ENCODE measurements at regions not wholly inside any gene's neighbourhood (a gene's known extent, or its start where the extent isn't known, plus 50 kb on each side); places are given as distances from the start of the nearest gene placed in this dataset.

GRCh38 chr12:22740656-22741355 is 115.8 kb downstream of the ETNK1 start:
- no peak overlapping the region for H3K27ac ChIP-seq (ENCODE audit: insufficient read depth, low read length)
- dilution Hi-C loops (cut with HindIII; ENCODE audit: low sequenced_read_pairs, unreplicated experiment): no loop called here
- WGBS, 2 experiments (ENCODE audit: extremely low coverage in 2 of 2, insufficient read length in 1 of 2): no CpG with 5 or more reads among the region's 4 CpGs
- H3K56ac ChIP-seq (ENCODE audit: extremely low read depth, insufficient read depth, low read length): no peak overlapping the region
- no peaks in the 10 kb centered on the region for H3K9me3 ChIP-seq (ENCODE audit: control insufficient read depth, insufficient read depth, low read length)
- H3K4me1 ChIP-seq (ENCODE audit: control insufficient read depth, insufficient read depth, low read length): no peaks in the 10 kb centered on the region
- in situ Hi-C loops (cut with MboI; ENCODE audit: low sequenced_read_pairs): no loop called here
- no peak overlapping the region for H3K18ac ChIP-seq (ENCODE audit: low read depth, low read length)
- no peak overlapping the region for H4K8ac ChIP-seq (ENCODE audit: low read depth in 2 of 2, low read length in 2 of 2)
- no peaks in the 10 kb centered on the region for H3K79me1 ChIP-seq (ENCODE audit: low read depth in 1 of 2, low read length in 2 of 2)
- H4K5ac ChIP-seq (ENCODE audit: low read depth, low read length): no peak overlapping the region
- H3K9me1 ChIP-seq (ENCODE audit: insufficient read depth, low read length): no peaks in the 10 kb centered on the region
- no peak overlapping the region for H2AK9ac ChIP-seq (replicated peaks; ENCODE audit: low read depth, low read length, poor library complexity)
- intact Hi-C loops (cut with micrococcal nuclease): no loop called here
- H3K23ac ChIP-seq (ENCODE audit: low read depth, low read length): no peak overlapping the region
- no peaks in the 10 kb centered on the region for H4K20me1 ChIP-seq (ENCODE audit: insufficient read depth, low read length)
- no peak overlapping the region for H3K4me2 ChIP-seq (ENCODE audit: low read depth, low read length)
- no peak overlapping the region for H3K4me3 ChIP-seq (ENCODE audit: insufficient read depth, low read depth, low read length)
- no peaks in the 10 kb centered on the region for H3K27me3 ChIP-seq (ENCODE audit: control insufficient read depth, insufficient read depth, low read length)
- no peak overlapping the region for H3K4ac ChIP-seq (ENCODE audit: low read depth, low read length)
- no peak overlapping the region for H2AFZ ChIP-seq (replicated peaks; ENCODE audit: low read length, poor library complexity)
- H3K36me3 ChIP-seq (ENCODE audit: control insufficient read depth, insufficient read depth, low read length): no peaks in the 10 kb centered on the region
- no peak overlapping the region for H2BK5ac ChIP-seq (ENCODE audit: low read depth, low read length, poor library complexity, severe bottlenecking)
- DNase-seq (no peak), ATAC-seq (ENCODE audit: low read depth) (no peak)
- H3K9ac ChIP-seq (ENCODE audit: low read depth, low read length): no peak overlapping the region
- TF ChIP-seq RAD21 (IDR thresholded peaks at IDR 0.05; ENCODE audit: low read length) (no peak), SMC3 (IDR thresholded peaks at IDR 0.05; ENCODE audit: low read depth, low read length) (no peak), POLR2A (IDR thresholded peaks at IDR 0.05; ENCODE audit: low read depth, low read length) (no peak), RCOR1 (IDR thresholded peaks at IDR 0.05; ENCODE audit: insufficient replicate concordance, low read length) (no peak), NFE2L2 (IDR thresholded peaks at IDR 0.05; ENCODE audit: low read depth, low read length) (no peak), MXI1 (IDR thresholded peaks at IDR 0.05; ENCODE audit: borderline replicate concordance, low read depth, low read length) (no peak), MAFK (IDR thresholded peaks at IDR 0.05; ENCODE audit: low read depth, low read length) (no peak), ELK1 (IDR thresholded peaks at IDR 0.05; ENCODE audit: borderline replicate concordance, low read depth, low read length) (no peak), USF2 (IDR thresholded peaks at IDR 0.05; ENCODE audit: low read depth, low read length) (no peak), CEBPB (IDR thresholded peaks at IDR 0.05; ENCODE audit: low read depth, low read length) (no peak), CHD1 (IDR thresholded peaks at IDR 0.05; ENCODE audit: low read depth, low read length) (no peak), CTCF (conservative IDR thresholded peaks at IDR 0.05; ENCODE audit: low read depth, low read length) (no peak), FOS (IDR thresholded peaks at IDR 0.05; ENCODE audit: low read depth, low read length) (no peak), BHLHE40 (IDR thresholded peaks at IDR 0.05; ENCODE audit: low read depth, low read length) (no peak), MAZ (IDR thresholded peaks at IDR 0.05; ENCODE audit: borderline replicate concordance, low read depth, low read length) (no peak), RFX5 (IDR thresholded peaks at IDR 0.05; ENCODE audit: low read depth, low read length) (no peak)
- no peak overlapping the region for H2BK15ac ChIP-seq (ENCODE audit: low read depth, low read length)
- H4K91ac ChIP-seq (ENCODE audit: insufficient read depth, low read depth, low read length): no peak overlapping the region
- H2BK120ac ChIP-seq (ENCODE audit: low read depth, low read length): no peak overlapping the region
- ChIA-PET POLR2A (ENCODE audit: unreplicated experiment) (no interaction called here), CTCF (no interaction called here)
- H2AK5ac ChIP-seq (ENCODE audit: low read depth, low read length): no peak overlapping the region
- H3K14ac ChIP-seq (replicated peaks; ENCODE audit: low read depth, low read length): no peak overlapping the region
- H2BK20ac ChIP-seq (ENCODE audit: low read depth, low read length): no peak overlapping the region
- no TSS peak for BruUV-seq (replicated peaks)
